Prostate gland (tissue), 2 donors: ENCODE measurements at regions not wholly inside any gene's neighbourhood (a gene's known extent, or its start where the extent isn't known, plus 50 kb on each side); places are given as distances from the start of the nearest gene placed in this dataset.

ENCODE experiments used
- POLR2A ChIP-seq: fragments of 450-650 bp; IDR thresholded peaks from one replicate; pipeline ENCODE4 v1.6.1; 2016; ENCODE audit warnings: antibody characterized with exemption, mild to moderate bottlenecking
- TF ChIP-seq, protein P1 (sequence below), 4 experiments: fragments of 200-600 bp in 2 of 4; fragments of 450-650 bp in 2 of 4; sonication (generic) in 2 of 4; IDR thresholded peaks; 1 replicate in 3 of 4; 2 replicates in 1 of 4; pipeline ENCODE4 v1.5.1; 2016 to 2019; ENCODE audit warnings: antibody characterized with exemption in 4 of 4, mild to moderate bottlenecking in 2 of 4, moderate library complexity in 2 of 4

DNA sequence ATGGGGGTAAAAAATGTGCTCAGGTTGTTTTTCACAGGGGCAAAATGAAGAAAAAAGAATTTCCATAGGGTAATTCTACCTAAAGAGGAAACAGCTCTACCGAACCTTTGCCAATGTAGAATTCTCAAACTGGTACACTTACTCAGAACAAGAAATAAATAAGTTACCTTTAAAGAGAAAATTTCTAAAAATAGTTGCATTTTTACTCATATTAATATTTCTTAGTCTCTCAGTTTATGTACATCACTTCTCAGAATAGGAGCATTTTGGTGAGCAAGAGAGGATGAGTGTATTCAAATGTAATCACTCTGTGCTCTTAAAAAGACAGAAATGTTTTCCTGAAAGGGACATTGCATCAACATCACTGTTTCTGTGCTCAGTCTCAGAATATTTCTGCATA lies 574.7 kb upstream of the SLC8A1 start:
- no peak for TF ChIP-seq POLR2A
- TF ChIP-seq, protein P1, sequence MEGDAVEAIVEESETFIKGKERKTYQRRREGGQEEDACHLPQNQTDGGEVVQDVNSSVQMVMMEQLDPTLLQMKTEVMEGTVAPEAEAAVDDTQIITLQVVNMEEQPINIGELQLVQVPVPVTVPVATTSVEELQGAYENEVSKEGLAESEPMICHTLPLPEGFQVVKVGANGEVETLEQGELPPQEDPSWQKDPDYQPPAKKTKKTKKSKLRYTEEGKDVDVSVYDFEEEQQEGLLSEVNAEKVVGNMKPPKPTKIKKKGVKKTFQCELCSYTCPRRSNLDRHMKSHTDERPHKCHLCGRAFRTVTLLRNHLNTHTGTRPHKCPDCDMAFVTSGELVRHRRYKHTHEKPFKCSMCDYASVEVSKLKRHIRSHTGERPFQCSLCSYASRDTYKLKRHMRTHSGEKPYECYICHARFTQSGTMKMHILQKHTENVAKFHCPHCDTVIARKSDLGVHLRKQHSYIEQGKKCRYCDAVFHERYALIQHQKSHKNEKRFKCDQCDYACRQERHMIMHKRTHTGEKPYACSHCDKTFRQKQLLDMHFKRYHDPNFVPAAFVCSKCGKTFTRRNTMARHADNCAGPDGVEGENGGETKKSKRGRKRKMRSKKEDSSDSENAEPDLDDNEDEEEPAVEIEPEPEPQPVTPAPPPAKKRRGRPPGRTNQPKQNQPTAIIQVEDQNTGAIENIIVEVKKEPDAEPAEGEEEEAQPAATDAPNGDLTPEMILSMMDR (IDR thresholded peaks at IDR 0.05): no peak
